ENCODE measurements at regions not wholly inside any gene's neighbourhood (a gene's known extent, or its start where the extent isn't known, plus 50 kb on each side); places are given as distances from the start of the nearest gene placed in this dataset.

DNA sequence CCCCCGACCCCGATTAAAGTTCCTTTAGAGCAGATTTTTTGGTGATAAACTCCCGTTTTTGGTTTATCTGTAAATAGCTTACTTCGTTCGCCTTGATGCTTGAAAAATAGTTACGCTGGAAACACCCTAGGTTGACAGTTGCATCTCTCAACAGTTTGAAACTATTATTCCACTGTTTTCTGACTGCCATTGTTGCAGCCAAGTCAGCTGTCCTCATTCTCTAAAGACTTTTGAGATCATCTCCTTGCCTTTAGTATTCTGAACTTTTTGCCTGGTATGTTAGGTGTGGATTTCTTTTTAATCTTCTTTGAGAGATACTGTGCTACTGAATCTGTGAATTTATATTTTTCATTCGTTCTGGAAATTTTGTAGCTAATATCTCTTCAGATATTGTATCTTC lies 122.7 kb upstream of the NSMCE3 start:
- TF ChIP-seq EZH2 (IDR thresholded peaks at IDR 0.05; ENCODE audit: borderline replicate concordance, low read depth, low read length, poor library complexity, severe bottlenecking): no peak
- TF ChIP-seq, protein P1, sequence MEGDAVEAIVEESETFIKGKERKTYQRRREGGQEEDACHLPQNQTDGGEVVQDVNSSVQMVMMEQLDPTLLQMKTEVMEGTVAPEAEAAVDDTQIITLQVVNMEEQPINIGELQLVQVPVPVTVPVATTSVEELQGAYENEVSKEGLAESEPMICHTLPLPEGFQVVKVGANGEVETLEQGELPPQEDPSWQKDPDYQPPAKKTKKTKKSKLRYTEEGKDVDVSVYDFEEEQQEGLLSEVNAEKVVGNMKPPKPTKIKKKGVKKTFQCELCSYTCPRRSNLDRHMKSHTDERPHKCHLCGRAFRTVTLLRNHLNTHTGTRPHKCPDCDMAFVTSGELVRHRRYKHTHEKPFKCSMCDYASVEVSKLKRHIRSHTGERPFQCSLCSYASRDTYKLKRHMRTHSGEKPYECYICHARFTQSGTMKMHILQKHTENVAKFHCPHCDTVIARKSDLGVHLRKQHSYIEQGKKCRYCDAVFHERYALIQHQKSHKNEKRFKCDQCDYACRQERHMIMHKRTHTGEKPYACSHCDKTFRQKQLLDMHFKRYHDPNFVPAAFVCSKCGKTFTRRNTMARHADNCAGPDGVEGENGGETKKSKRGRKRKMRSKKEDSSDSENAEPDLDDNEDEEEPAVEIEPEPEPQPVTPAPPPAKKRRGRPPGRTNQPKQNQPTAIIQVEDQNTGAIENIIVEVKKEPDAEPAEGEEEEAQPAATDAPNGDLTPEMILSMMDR (conservative IDR thresholded peaks at IDR 0.05; ENCODE audit: low read depth, low read length): no peak

Measured in A673 (cell line).